Left lung (tissue), 4 donors: ENCODE measurements at regions not wholly inside any gene's neighbourhood (a gene's known extent, or its start where the extent isn't known, plus 50 kb on each side); places are given as distances from the start of the nearest gene placed in this dataset.

Source experiments
- ATAC-seq: fragments of 200-7000 bp; cut with Tn5 transposase; one replicate; pipeline ENCODE4 v1.9.1; 2020; ENCODE audit warnings: moderate library complexity
- DNase-seq, 4 donors: peaks; one replicate each; pipeline ENCODE4 v3.0.0-alpha.2; 2013 to 2020
- H3K27ac ChIP-seq, 2 donors: fragments of 200-600 bp; sonication (generic) in 1 of 2; one replicate each; pipeline versions ENCODE4 v1.5.0 to v1.8.0; 2020 to 2021
- H3K27me3 ChIP-seq, 2 donors: fragments of 200-600 bp; sonication (generic) in 1 of 2; one replicate each; pipeline versions ENCODE4 v1.5.0 to v1.8.0; 2020 to 2021
- H3K36me3 ChIP-seq, 2 donors: fragments of 200-600 bp; sonication (generic) in 1 of 2; one replicate each; pipeline versions ENCODE4 v1.5.0 to v1.8.0; 2020 to 2021
- H3K4me1 ChIP-seq, 2 donors: fragments of 200-600 bp; one replicate each; pipeline ENCODE4 v1.8.0; 2021
- H3K4me3 ChIP-seq, 2 donors: fragments of 200-600 bp; sonication (generic) in 1 of 2; one replicate each; pipeline versions ENCODE4 v1.5.0 to v1.8.0; 2020 to 2021; ENCODE audit warnings: mild to moderate bottlenecking in 1 of 2
- H3K9me3 ChIP-seq, 2 donors: fragments of 200-600 bp; sonication (generic) in 1 of 2; one replicate each; pipeline versions ENCODE4 v1.5.0 to v1.8.0; 2020 to 2021
- intact Hi-C, 2 donors: fragments of 100-400 bp; cut with DNase I; formaldehyde crosslinking; loops; one replicate each; pipeline versions ENCODE4 v1.11.2 to v1.14.2; 2022
- TF ChIP-seq, protein P1 (sequence below), 2 donors: fragments of 200-600 bp; sonication (generic) in 1 of 2; IDR thresholded peaks; one replicate each; pipeline versions ENCODE4 v1.5.0 to v1.8.0; 2021; ENCODE audit warnings: antibody characterized with exemption in 2 of 2
- donor health status: DM: no; HTN: yes; CAD: no.
- donor health status: DM: no; HTN: no; CAD: no.

DNA sequence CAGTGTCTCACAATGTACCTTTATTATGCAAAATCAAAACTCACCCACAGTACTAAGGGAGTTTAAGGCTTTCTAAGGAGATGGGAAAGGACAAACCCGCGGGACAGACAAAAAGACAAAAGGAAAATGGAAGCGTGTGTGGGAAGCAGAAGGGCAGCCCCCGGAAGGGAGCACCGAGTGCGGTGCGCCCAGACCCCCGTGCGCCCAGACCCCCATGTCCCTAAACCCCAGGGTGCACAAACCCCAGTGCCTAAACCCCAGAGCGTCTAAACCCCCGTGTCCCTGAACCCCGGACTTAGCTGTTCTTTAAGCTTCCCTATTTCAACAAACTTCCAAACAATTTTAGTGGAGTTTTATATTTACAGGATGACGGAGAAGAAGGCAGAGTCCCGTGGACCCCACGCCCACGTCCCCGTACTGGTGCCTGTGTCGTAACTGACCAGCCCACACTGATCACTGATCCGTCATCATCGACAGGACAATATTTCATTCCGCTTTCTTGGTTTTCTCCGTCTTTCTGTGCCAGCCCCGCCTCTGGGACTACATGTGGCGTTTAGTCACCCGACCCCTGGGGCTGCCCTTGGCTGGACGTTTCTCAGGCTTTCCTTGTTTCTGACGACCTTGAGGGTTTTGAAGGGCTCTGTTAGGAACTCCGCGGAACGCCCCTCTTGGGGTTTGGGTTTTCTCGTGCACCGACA, 76.9 kb downstream of the RTP5 start:
- Histone ChIP-seq H3K27ac (no peak overlapping the region), H3K4me3 (no peak overlapping the region), H3K9me3 (no peaks in the 10 kb centered on the region), H3K36me3 (no peaks in the 10 kb centered on the region), H3K4me1 (peaks cover 0 to 3% of the 10 kb centered on the region in 2 donors), H3K27me3 (peaks cover 0 to 7% of the 10 kb centered on the region in 2 donors)
- TF ChIP-seq, protein P1, sequence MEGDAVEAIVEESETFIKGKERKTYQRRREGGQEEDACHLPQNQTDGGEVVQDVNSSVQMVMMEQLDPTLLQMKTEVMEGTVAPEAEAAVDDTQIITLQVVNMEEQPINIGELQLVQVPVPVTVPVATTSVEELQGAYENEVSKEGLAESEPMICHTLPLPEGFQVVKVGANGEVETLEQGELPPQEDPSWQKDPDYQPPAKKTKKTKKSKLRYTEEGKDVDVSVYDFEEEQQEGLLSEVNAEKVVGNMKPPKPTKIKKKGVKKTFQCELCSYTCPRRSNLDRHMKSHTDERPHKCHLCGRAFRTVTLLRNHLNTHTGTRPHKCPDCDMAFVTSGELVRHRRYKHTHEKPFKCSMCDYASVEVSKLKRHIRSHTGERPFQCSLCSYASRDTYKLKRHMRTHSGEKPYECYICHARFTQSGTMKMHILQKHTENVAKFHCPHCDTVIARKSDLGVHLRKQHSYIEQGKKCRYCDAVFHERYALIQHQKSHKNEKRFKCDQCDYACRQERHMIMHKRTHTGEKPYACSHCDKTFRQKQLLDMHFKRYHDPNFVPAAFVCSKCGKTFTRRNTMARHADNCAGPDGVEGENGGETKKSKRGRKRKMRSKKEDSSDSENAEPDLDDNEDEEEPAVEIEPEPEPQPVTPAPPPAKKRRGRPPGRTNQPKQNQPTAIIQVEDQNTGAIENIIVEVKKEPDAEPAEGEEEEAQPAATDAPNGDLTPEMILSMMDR (IDR thresholded peaks at IDR 0.05) = no peak
- no peak for DNase-seq
- no peak for ATAC-seq
- intact Hi-C loops = no loop called here

DNA sequence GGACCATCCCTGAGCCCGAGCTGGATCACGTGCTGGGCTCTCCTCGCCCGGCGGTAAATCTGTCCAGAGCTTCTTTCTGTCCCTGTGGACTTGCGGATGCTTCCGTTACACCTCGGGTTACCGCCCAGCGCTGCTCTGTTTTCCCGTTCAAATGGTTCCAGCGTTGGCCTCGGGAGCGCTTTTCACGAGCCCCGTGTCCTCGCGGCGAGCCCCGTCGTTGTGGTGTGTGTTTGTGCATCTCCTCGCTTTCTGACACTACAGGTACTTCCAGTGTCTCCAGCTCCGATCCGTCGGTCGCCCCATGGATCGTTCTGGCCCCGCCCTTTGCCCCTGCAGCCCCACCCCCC, 77.4 kb downstream of the RTP5 start:
- Histone ChIP-seq H3K4me1 (peaks cover 0 to 3% of the 10 kb centered on the region in 2 donors), H3K9me3 (no peaks in the 10 kb centered on the region), H3K27ac (no peak overlapping the region), H3K27me3 (peaks cover 0 to 7% of the 10 kb centered on the region in 2 donors), H3K36me3 (no peaks in the 10 kb centered on the region), H3K4me3 (no peak overlapping the region)
- ATAC-seq (no peak), DNase-seq (no peak)
- TF ChIP-seq, protein P1 (IDR thresholded peaks at IDR 0.05) = no peak
- intact Hi-C loops = no loop called here

DNA sequence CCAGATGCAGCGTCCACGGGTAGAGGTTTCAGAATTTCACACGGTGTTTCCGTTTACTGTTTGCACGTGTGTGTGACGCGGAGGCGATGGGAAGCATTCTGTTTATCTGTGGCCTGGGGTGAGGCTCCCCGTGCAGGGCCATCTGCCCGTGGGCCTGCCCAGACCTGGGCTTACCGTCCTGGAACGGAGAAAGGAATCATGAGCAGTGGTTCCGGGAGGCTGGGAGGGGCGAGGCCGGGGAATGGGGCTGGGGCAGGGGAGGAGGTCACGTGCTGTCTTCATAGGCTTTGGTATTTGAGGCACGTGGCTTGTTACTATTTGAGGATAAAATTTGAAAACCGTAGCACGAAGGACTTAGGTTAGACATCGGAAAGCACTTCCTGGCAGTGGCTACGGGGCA, 77.9 kb downstream of the RTP5 start:
- no peaks in the 10 kb centered on the region for H3K36me3 ChIP-seq
- intact Hi-C loops = no loop called here
- TF ChIP-seq, protein P1 (IDR thresholded peaks at IDR 0.05) = no peak
- ATAC-seq (no peak), DNase-seq (no peak)
- H3K27me3 ChIP-seq = peaks cover 0 to 7% of the 10 kb centered on the region in 2 donors
- no peaks in the 10 kb centered on the region for H3K9me3 ChIP-seq
- H3K4me3 ChIP-seq = no peak overlapping the region
- no peak overlapping the region for H3K27ac ChIP-seq
- peaks cover 0 to 3% of the 10 kb centered on the region in 2 donors for H3K4me1 ChIP-seq

DNA sequence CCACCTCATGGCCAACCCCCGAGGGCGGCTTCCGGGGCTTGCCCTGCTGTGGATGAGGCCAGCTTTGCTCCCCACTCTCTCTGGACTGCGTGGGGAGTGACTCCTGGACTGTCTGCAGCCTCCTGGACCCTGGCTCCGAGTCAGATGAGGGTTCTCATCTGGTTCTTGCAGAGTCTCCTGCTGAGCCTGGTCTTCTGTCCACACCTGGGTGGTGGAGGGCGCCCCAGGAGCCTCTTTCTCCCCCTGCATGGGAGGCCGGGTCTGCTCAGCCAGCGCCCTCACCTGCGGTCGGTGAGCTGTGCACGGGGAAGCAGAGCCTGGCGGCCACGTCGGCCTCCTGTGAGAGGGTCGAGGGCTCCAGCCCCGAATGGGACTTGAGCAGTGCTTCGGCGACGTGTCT, 78.3 kb downstream of the RTP5 start:
- Histone ChIP-seq H3K4me3 (no peak overlapping the region), H3K9me3 (no peaks in the 10 kb centered on the region), H3K4me1 (peaks cover 0 to 3% of the 10 kb centered on the region in 2 donors), H3K27ac (no peak overlapping the region), H3K36me3 (no peaks in the 10 kb centered on the region), H3K27me3 (peaks cover 0 to 7% of the 10 kb centered on the region in 2 donors)
- DNase-seq = no peak
- intact Hi-C loops = no loop called here
- no peak for ATAC-seq
- TF ChIP-seq, protein P1 (IDR thresholded peaks at IDR 0.05) = no peak

DNA sequence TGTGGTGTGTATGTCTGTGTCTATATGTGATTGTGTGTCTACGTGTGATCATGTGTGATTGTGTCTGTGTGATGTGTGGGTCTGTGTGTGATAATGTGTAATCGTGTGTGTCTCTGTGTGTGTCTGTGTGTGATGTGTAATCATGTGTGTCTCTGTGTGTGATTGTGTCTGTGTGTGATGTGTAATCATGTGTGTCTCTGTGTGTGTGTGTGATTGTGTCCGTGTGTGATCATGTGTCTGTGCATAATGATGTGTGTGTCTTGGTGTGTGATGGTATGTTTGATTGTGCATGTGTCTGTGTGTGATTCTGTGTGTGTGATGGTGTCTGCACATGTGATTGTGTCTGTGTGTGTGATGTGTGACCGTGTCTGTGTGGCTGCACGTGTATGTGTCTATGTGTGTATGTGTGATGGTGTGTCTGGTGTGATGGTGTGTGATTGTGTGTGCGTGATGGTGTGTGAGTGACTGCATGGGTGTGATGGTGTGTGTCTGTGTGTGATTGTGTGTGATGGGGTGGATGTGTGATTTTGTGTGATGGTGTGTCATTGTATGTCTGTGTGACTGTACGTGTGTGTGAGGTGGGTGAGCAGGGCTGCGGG, 78.9 kb downstream of the RTP5 start:
- TF ChIP-seq, protein P1 (IDR thresholded peaks at IDR 0.05) = no peak
- Histone ChIP-seq H3K4me1 (peaks cover 0 to 3% of the 10 kb centered on the region in 2 donors), H3K27me3 (peaks cover 0 to 7% of the 10 kb centered on the region in 2 donors), H3K9me3 (no peaks in the 10 kb centered on the region), H3K4me3 (no peak overlapping the region), H3K36me3 (no peaks in the 10 kb centered on the region), H3K27ac (no peak overlapping the region)
- ATAC-seq (no peak), DNase-seq (no peak)
- intact Hi-C loops = no loop called here
